Fibroblast of upper back skin (primary cell): ENCODE measurements at regions not wholly inside any gene's neighbourhood (a gene's known extent, or its start where the extent isn't known, plus 50 kb on each side); places are given as distances from the start of the nearest gene placed in this dataset.

Experiments
- DNase-seq: peaks from one replicate; pipeline ENCODE4 v3.0.0-alpha.2; 2013

- no peak for DNase-seq
Observed at GRCh38 chr20:63085151-63085861, 78.5 kb upstream of the BHLHE23 start.

- no peak for DNase-seq
Observed at GRCh38 chr20:63084563-63084927, 77.8 kb upstream of the BHLHE23 start.

- DNase-seq, result no peak
Observed at GRCh38 chr20:63083831-63084562, 77.2 kb upstream of the BHLHE23 start.

- DNase-seq, result no peak
Observed at GRCh38 chr20:63082939-63083735, 76.4 kb upstream of the BHLHE23 start.

GRCh38 chr20:63082308-63082938 lies 75.7 kb upstream of the BHLHE23 start:
- peak; percentile 12 for DNase-seq

- no peak for DNase-seq
Observed at GRCh38 chr20:63081831-63082230, 75.1 kb upstream of the BHLHE23 start.

GRCh38 chr20:63081351-63081750 lies 74.6 kb upstream of the BHLHE23 start:
- DNase-seq, result no peak

- DNase-seq, result no peak
Observed at GRCh38 chr20:63080811-63081210, 74.0 kb upstream of the BHLHE23 start.

GRCh38 chr20:63080411-63080810 lies 73.6 kb upstream of the BHLHE23 start:
- no peak for DNase-seq

- DNase-seq, result no peak
Observed at GRCh38 chr20:63079971-63080370, 73.2 kb upstream of the BHLHE23 start.

GRCh38 chr20:63077705-63078104 lies 70.9 kb upstream of the BHLHE23 start:
- DNase-seq, result no peak

GRCh38 chr20:63076421-63076820 lies 69.7 kb upstream of the BHLHE23 start:
- no peak for DNase-seq

- no peak for DNase-seq
Observed at GRCh38 chr20:63074631-63075030, 67.9 kb upstream of the BHLHE23 start.

- DNase-seq, result no peak
Observed at GRCh38 chr20:63074182-63074581, 67.4 kb upstream of the BHLHE23 start.

GRCh38 chr20:63073738-63074065 lies 66.9 kb upstream of the BHLHE23 start:
- no peak for DNase-seq

- DNase-seq, result no peak
Observed at GRCh38 chr20:63072991-63073737, 66.4 kb upstream of the BHLHE23 start.

GRCh38 chr20:63072231-63072791 lies 65.5 kb upstream of the BHLHE23 start:
- no peak for DNase-seq

GRCh38 chr20:63071541-63072181 lies 64.9 kb upstream of the BHLHE23 start:
- peak; percentile 44 for DNase-seq

- DNase-seq, result no peak
Observed at GRCh38 chr20:63070771-63071540, 64.2 kb upstream of the BHLHE23 start.

- DNase-seq, result no peak
Observed at GRCh38 chr20:63070301-63070625, 63.5 kb upstream of the BHLHE23 start.

GRCh38 chr20:63068711-63069367 lies 62.1 kb upstream of the BHLHE23 start:
- DNase-seq, result no peak
